GM12872 (cell line): ENCODE measurements at regions not wholly inside any gene's neighbourhood (a gene's known extent, or its start where the extent isn't known, plus 50 kb on each side); places are given as distances from the start of the nearest gene placed in this dataset.

ENCODE experiments used
- TF ChIP-seq, protein P1 (sequence below): IDR thresholded peaks from 3 replicates; pipeline ENCODE4 v1.5.1; 2011; ENCODE audit warnings: low read depth, mild to moderate bottlenecking, low read length, moderate library complexity; ENCODE audit not compliant: insufficient read depth

- TF ChIP-seq, protein P1, sequence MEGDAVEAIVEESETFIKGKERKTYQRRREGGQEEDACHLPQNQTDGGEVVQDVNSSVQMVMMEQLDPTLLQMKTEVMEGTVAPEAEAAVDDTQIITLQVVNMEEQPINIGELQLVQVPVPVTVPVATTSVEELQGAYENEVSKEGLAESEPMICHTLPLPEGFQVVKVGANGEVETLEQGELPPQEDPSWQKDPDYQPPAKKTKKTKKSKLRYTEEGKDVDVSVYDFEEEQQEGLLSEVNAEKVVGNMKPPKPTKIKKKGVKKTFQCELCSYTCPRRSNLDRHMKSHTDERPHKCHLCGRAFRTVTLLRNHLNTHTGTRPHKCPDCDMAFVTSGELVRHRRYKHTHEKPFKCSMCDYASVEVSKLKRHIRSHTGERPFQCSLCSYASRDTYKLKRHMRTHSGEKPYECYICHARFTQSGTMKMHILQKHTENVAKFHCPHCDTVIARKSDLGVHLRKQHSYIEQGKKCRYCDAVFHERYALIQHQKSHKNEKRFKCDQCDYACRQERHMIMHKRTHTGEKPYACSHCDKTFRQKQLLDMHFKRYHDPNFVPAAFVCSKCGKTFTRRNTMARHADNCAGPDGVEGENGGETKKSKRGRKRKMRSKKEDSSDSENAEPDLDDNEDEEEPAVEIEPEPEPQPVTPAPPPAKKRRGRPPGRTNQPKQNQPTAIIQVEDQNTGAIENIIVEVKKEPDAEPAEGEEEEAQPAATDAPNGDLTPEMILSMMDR = no peak
Measured at GRCh38 chr1:2853711-2854110, 52.2 kb upstream of the TTC34 start.

GRCh38 chr1:2854151-2854550 is 52.7 kb upstream of the TTC34 start:
- TF ChIP-seq, protein P1 = no peak

DNA sequence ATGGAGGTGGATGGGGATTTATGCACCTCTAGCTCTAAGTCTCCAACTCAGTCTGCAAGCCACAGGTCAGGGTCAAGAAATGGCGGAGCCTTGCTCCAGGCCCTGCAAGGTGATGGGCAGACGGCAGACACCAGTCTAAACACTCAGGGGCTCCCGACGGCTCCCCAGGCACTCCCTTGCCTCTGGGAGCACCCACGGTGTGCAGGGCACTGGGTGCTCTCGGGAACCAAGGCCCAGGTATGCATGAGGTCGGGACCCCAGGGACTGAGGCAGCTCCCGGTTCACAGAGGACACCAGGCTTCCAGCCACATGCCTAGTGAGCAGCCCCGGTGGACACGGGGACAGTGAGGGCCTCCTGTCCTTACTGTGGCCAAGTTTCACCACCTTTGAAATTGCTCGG is 53.1 kb upstream of the TTC34 start:
- TF ChIP-seq, protein P1 = no peak

DNA sequence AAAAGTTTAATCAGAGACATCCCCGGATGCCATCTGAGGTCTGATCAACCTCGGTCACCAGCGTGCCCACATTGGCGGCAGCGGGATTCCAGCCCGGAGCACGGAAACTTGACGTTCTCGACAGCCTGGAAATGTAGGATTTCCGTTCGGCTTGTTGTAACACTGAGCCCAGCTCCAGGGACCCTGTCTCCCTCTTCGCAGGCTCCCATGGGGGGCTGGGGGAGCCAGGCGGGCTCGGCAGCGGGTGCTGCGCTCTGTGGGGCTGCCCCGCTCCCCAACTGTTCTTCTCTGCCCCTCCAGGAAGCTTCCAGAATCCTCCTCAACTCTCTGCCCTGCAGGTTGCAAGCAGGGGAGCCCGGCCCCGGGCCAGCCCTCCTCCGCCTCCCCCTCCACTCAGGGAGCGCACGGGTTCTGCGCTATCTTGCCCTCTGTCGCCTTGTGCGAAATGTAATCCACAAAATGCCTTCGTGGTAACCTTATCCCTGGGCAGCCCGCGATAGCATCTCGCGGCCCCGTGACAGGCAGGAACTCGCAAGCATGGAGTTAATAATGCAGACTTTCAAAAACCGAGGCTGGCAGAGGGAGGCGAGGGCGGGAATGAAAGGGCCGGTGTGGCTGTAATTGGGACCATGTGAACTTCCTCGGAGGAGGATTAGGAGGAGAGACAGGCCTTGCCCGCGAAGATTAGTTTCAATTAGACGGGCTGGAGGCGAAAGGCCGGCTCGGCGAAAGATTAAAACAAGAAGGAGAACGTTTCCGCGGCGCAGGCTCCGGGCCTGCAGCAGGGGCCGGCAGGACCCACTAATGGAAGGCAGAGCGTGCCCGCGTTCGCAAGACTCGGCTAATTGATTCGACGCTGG is 53.9 kb upstream of the TTC34 start:
- TF ChIP-seq, protein P1 = no peak

- TF ChIP-seq, protein P1 = no peak
Measured at GRCh38 chr1:2856066-2856390, 54.5 kb upstream of the TTC34 start.

GRCh38 chr1:2856676-2857375 is 55.3 kb upstream of the TTC34 start:
- TF ChIP-seq, protein P1 = no peak

GRCh38 chr1:2857521-2857920 is 56.0 kb upstream of the TTC34 start:
- TF ChIP-seq, protein P1 = no peak
